Glutamatergic neuron (in vitro differentiated cells): ENCODE measurements at regions not wholly inside any gene's neighbourhood (a gene's known extent, or its start where the extent isn't known, plus 50 kb on each side); places are given as distances from the start of the nearest gene placed in this dataset.

Experiments
- DNase-seq: peaks from one replicate; pipeline ENCODE4 v3.0.0; 2022
- H3K27ac Mint-ChIP-seq: one replicate; pipeline ENCODE4 v1.8.0; 2020; ENCODE audit warnings: mild to moderate bottlenecking, mixed read lengths, inconsistent platforms; ENCODE audit not compliant: unreplicated experiment
- H3K27me3 Mint-ChIP-seq: one replicate; pipeline ENCODE4 v1.8.0; 2020; ENCODE audit warnings: mild to moderate bottlenecking, moderate library complexity, mixed read lengths, inconsistent platforms; ENCODE audit not compliant: unreplicated experiment
- H3K36me3 Mint-ChIP-seq: one replicate; pipeline ENCODE4 v1.8.0; 2020; ENCODE audit warnings: mild to moderate bottlenecking, mixed read lengths, inconsistent platforms; ENCODE audit not compliant: unreplicated experiment
- H3K4me1 Mint-ChIP-seq: one replicate; pipeline ENCODE4 v1.8.0; 2020; ENCODE audit warnings: mild to moderate bottlenecking, low read depth, mixed read lengths, inconsistent platforms; ENCODE audit not compliant: unreplicated experiment
- H3K4me3 Mint-ChIP-seq: one replicate; pipeline ENCODE4 v1.8.0; 2020; ENCODE audit warnings: mild to moderate bottlenecking, mixed read lengths, inconsistent platforms; ENCODE audit not compliant: unreplicated experiment
- H3K9me3 Mint-ChIP-seq: one replicate; pipeline ENCODE4 v1.8.0; 2020; ENCODE audit warnings: mild to moderate bottlenecking, moderate library complexity, mixed read lengths, inconsistent platforms; ENCODE audit not compliant: unreplicated experiment
- CTCF ChIP-seq: fragments of 200-600 bp; sonication (generic); IDR thresholded peaks from one replicate; pipeline ENCODE4 v1.5.0; 2021; ENCODE audit not compliant: partially characterized antibody, unreplicated experiment

DNA sequence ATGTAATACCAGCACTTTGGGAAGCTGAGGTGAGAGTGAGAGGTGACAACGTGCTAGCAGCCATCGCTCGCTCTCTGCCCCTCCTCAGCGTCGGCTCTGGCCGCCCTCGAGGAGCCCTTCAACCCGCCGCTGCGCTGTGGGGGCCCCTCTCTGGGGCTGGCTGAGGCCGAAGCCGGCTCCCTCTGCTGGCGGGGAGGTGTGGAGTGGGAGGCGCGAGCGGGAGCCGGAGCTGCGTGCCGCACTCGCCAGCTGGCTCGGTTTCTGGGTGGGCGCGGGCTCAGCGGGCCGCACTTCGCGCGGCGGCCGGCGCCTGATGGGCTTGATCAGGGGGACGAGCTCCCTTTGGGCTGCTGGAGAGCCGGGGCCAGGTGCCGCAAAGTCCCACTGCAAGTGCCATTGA, 98.9 kb upstream of the UBASH3B start:
- H3K27me3 Mint-ChIP-seq, result no peaks in the 10 kb centered on the region
- no peaks in the 10 kb centered on the region for H3K4me1 Mint-ChIP-seq
- peak; percentile 22 for TF ChIP-seq CTCF
- H3K36me3 Mint-ChIP-seq, result no peaks in the 10 kb centered on the region
- H3K4me3 Mint-ChIP-seq, result no peak overlapping the region
- H3K9me3 Mint-ChIP-seq, result peaks cover 3% of the 10 kb centered on the region
- no peak overlapping the region for H3K27ac Mint-ChIP-seq
- peak; percentile 67 for DNase-seq

DNA sequence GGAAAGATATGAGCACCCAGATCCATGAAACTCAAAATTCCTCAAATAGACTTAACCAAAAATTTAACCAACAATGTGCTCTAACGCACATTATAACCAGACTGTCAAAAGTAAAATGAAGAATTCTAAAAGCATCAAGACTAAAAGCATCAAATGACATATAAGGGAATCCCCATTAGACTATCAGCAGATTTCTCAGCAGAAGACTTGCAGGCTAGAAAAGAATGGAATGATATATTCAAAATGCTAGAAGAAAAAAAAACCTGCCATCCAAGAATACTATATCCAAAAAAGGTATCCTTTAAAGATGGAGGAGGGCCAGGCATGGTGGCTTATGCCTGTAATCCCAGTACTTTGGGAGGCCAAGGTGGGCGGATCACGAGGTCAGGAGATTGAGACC, 117.5 kb upstream of the UBASH3B start:
- Mint-ChIP-seq H3K27ac (no peak overlapping the region), H3K36me3 (peaks cover 21% of the 10 kb centered on the region), H3K4me3 (no peak overlapping the region), H3K4me1 (no peaks in the 10 kb centered on the region), H3K9me3 (peaks cover 10% of the 10 kb centered on the region), H3K27me3 (no peaks in the 10 kb centered on the region)
- DNase-seq, result no peak
- TF ChIP-seq CTCF, result no peak

DNA sequence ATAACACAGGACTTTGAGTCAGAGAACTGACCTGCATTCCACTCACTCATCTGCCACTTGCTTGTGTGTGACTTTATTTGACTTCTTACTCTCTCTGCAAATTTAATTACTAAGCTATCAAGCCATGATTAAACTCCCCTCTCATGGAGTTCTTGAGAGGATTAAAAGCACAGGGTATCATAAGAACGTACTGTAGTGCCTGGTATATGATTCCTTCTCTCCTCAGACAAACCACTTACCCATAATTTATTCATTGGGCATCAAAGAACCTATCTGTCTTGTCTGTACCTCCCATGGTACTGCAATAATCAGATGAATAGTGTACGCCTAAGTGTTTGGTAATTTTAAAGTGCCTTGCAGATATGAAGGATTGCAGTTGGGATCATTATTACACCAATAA, 130.6 kb upstream of the UBASH3B start:
- Mint-ChIP-seq H3K27me3 (no peaks in the 10 kb centered on the region), H3K4me3 (no peak overlapping the region), H3K27ac (no peak overlapping the region), H3K4me1 (no peaks in the 10 kb centered on the region), H3K9me3 (no peaks in the 10 kb centered on the region), H3K36me3 (no peaks in the 10 kb centered on the region)
- TF ChIP-seq CTCF, result no peak
- DNase-seq, result no peak

DNA sequence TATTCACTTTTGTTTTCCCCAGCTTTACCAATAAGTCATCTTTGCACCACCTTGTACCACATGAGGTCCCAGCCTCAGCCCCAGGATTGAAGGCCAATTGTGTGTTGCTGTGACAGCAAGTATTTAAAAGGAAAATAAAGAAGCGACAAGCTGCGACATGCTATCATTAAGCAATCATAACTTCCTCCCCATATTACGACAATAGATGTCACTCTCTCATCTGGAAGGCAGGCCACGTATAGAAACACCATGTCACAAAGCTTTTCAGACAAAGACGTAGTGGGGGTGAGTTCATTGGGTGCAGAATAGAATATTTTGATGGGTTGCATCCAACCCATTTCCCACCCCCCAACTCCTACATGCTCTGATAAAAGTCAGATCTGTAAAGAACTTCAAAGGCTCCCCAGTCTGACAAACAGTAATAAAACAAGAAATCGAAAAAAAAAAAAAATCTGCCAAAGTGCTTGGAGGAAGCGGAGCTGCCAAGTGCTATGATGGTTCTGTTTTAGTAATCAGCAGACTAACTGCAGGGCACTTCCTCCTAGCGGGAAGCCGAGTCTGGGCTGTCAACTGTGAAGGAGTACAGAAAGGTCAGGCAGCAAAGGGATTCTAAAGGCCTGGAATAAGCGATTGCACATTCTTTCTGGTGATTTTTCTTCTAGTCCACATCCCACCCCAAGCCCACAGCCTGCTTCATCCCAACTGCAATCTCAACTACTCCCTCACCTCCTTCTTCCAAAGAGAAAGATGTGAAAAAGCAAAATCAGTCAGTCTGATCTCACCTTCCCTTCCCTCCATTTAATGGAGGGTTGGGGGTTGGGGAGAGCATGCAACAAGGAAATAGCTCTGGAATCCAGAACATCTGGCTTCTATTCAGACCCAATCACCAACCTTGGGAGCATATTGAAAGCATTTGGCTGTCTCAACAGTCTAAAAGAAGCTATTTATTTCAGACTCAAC, 131.4 kb upstream of the UBASH3B start:
- no peaks in the 10 kb centered on the region for H3K9me3 Mint-ChIP-seq
- no peak for DNase-seq
- H3K27me3 Mint-ChIP-seq, result no peaks in the 10 kb centered on the region
- H3K4me3 Mint-ChIP-seq, result no peak overlapping the region
- TF ChIP-seq CTCF, result no peak
- no peaks in the 10 kb centered on the region for H3K4me1 Mint-ChIP-seq
- H3K36me3 Mint-ChIP-seq, result no peaks in the 10 kb centered on the region
- no peak overlapping the region for H3K27ac Mint-ChIP-seq

DNA sequence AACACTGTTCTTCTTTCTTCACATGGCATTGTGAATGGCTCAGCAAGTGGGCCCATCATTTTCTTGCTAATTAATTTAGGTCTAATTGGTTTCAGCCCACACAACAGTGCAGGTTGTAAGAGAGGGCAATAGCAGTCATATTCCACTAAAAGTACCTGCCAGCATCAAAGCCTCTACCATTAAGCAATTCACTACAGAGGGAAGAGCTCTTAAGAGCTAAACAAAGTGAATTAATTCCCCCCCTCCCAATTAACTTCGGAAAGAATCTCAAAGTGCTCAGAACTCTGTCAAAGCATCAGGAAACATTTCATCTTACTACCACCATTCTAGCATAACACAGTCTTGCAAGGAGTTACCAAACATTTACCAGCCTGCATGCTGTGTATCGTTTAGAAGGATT, 133.9 kb upstream of the UBASH3B start:
- Mint-ChIP-seq H3K36me3 (no peaks in the 10 kb centered on the region), H3K27ac (no peak overlapping the region), H3K27me3 (no peaks in the 10 kb centered on the region), H3K4me1 (no peaks in the 10 kb centered on the region), H3K4me3 (no peak overlapping the region), H3K9me3 (no peaks in the 10 kb centered on the region)
- no peak for TF ChIP-seq CTCF
- no peak for DNase-seq
